ENCODE measurements at regions not wholly inside any gene's neighbourhood (a gene's known extent, or its start where the extent isn't known, plus 50 kb on each side); places are given as distances from the start of the nearest gene placed in this dataset.

DNA sequence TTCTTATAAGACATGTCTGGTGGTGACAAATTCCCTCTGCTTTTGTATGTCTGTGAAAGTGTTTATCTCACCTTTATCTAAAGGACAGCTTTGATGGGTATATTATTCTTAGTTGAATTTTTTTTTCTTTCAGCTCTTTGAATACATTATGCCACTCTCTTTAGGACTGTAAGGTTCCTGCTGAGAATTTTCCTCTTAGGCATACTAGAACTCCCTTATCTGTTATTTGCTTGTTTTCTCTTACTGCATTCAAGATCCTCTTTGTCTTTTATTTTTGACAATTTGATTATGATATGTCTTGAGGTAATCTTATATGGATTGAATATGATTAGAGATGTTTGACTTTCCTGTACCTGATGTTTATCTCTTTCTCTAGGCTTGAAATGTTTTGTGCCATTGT, 1328.4 kb downstream of the PCDH9 start:
- TF ChIP-seq, protein P1, sequence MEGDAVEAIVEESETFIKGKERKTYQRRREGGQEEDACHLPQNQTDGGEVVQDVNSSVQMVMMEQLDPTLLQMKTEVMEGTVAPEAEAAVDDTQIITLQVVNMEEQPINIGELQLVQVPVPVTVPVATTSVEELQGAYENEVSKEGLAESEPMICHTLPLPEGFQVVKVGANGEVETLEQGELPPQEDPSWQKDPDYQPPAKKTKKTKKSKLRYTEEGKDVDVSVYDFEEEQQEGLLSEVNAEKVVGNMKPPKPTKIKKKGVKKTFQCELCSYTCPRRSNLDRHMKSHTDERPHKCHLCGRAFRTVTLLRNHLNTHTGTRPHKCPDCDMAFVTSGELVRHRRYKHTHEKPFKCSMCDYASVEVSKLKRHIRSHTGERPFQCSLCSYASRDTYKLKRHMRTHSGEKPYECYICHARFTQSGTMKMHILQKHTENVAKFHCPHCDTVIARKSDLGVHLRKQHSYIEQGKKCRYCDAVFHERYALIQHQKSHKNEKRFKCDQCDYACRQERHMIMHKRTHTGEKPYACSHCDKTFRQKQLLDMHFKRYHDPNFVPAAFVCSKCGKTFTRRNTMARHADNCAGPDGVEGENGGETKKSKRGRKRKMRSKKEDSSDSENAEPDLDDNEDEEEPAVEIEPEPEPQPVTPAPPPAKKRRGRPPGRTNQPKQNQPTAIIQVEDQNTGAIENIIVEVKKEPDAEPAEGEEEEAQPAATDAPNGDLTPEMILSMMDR (IDR thresholded peaks at IDR 0.05): no peak
- no peak for TF ChIP-seq POLR2A (IDR thresholded peaks at IDR 0.05)

DNA sequence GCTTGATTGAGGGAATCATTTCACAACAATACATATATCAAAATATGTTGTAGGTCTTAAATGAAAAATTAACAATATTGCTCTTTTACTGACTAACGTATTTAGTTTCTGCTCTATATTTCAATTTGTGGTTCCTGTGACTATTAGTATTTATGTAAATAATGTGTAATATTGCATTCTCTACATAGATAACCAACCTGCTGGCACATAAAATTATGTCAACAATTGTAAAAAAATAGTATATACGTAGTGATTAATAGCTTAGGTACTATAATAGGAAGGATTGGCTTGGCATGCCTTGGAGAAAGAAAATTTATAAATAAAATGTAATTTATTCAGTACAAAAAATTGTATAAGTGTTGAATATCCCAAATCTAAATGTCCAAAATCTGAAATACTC, 1336.1 kb downstream of the PCDH9 start:
- no peak for DNase-seq
- H3K4me3 ChIP-seq: no peak overlapping the region
- no peaks in the 10 kb centered on the region for H3K4me1 ChIP-seq
- no peaks in the 10 kb centered on the region for H3K27me3 ChIP-seq
- H3K27ac ChIP-seq: no peak overlapping the region
- H3K9me3 ChIP-seq: no peaks in the 10 kb centered on the region
- intact Hi-C loops (cut with DNase I): no loop called here
- 75 to 77% methylated on average over 2 of the region's 2 CpGs for WGBS, 2 donors
- TF ChIP-seq, protein P1 (IDR thresholded peaks at IDR 0.05): no peak
- no peak for TF ChIP-seq POLR2A (IDR thresholded peaks at IDR 0.05)
- H3K36me3 ChIP-seq: no peaks in the 10 kb centered on the region

More for the DNA sequence above, 1328.4 kb downstream of the PCDH9 start:
- Histone ChIP-seq H3K27me3 (no peaks in the 10 kb centered on the region), H3K9me3 (no peaks in the 10 kb centered on the region), H3K4me3 (no peak overlapping the region), H3K4me1 (no peaks in the 10 kb centered on the region), H3K36me3 (no peaks in the 10 kb centered on the region), H3K27ac (no peak overlapping the region)
- no peak for DNase-seq
- intact Hi-C loops (cut with DNase I): no loop called here

DNA sequence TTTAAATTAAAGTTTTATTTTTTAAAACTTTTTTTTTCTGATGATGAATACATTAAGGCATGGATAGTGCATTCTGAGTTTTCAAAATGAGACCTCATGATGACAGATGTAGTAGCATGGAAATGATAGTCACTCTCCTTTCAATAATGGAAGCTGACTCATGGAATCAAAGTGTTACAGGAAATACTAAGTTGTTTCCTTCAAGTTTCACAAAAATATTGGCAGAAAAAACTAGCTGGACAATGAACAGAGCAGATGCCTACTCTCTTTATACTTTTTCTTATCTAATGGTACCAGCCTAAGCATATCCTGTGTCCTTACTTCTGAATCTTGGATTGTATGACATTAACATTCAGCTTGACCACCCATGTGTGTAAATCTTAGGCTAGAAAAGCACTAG, 1337.3 kb downstream of the PCDH9 start:
- Histone ChIP-seq H3K4me1 (no peaks in the 10 kb centered on the region), H3K36me3 (no peaks in the 10 kb centered on the region), H3K27ac (no peak overlapping the region), H3K9me3 (no peaks in the 10 kb centered on the region), H3K27me3 (no peaks in the 10 kb centered on the region), H3K4me3 (no peak overlapping the region)
- intact Hi-C loops (cut with DNase I): no loop called here
- no peak for DNase-seq
- TF ChIP-seq POLR2A (IDR thresholded peaks at IDR 0.05): no peak
- TF ChIP-seq, protein P1 (IDR thresholded peaks at IDR 0.05): no peak

DNA sequence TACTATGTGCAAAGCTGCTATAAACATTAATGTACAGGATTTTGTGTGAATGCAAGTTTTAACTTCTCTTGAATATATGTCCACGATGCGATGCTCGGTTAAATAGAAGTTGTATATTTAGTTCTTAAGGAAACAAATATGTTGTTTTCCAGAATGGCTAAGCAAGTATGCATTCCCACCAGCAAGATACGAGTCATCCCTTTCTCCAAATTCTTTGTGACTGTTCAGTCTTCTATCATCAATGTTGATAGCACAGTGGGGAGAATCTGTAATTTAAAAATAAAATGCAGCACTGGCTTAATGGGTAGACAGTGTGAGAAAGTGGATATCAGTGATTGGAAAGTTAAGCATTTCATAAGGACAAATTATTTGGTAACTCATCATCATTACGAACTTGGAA, 1340.8 kb downstream of the PCDH9 start:
- no peaks in the 10 kb centered on the region for H3K27me3 ChIP-seq
- DNase-seq: no peak
- H3K4me1 ChIP-seq: no peaks in the 10 kb centered on the region
- H3K27ac ChIP-seq: no peak overlapping the region
- intact Hi-C loops (cut with DNase I): no loop called here
- H3K36me3 ChIP-seq: no peaks in the 10 kb centered on the region
- 84 to 92% methylated on average over 5 of the region's 5 CpGs for WGBS, 2 donors
- no peak for TF ChIP-seq POLR2A (IDR thresholded peaks at IDR 0.05)
- TF ChIP-seq, protein P1 (IDR thresholded peaks at IDR 0.05): no peak
- no peak overlapping the region for H3K4me3 ChIP-seq
- no peaks in the 10 kb centered on the region for H3K9me3 ChIP-seq

DNA sequence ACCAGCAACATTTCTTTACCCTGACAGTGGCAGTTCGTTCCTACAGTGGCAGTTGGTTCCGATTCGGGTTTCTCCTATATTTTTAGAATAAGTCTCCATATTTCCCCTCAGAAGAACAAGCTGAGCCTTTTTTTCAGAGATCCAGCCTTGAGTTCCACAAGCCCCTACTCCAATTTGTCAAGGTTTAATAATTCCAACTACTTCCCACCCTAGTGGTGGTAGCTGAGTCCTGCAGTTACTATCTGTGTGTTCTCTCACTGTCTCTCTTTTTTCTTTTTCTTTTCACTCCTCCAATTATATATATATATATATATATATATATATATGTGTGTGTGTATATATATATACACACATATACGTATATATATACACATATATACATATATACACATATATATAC, 1347.3 kb downstream of the PCDH9 start:
- H3K9me3 ChIP-seq: peaks cover 0 to 4% (median 0%) of the 10 kb centered on the region in 3 donors
- intact Hi-C loops (cut with DNase I): no loop called here
- no peaks in the 10 kb centered on the region for H3K4me1 ChIP-seq
- no peaks in the 10 kb centered on the region for H3K36me3 ChIP-seq
- H3K4me3 ChIP-seq: no peak overlapping the region
- no peak overlapping the region for H3K27ac ChIP-seq
- no peak for DNase-seq
- TF ChIP-seq, protein P1 (IDR thresholded peaks at IDR 0.05): no peak
- TF ChIP-seq POLR2A (IDR thresholded peaks at IDR 0.05): no peak
- WGBS, 2 donors: 76 to 77% methylated on average over 4 of the region's 4 CpGs
- no peaks in the 10 kb centered on the region for H3K27me3 ChIP-seq
